GM21390 (cell line): ENCODE measurements at regions not wholly inside any gene's neighbourhood (a gene's known extent, or its start where the extent isn't known, plus 50 kb on each side); places are given as distances from the start of the nearest gene placed in this dataset.
"Not testable (repeated sequence)": the region's sequence is repeated elsewhere in the genome, so short reads cannot be mapped to it uniquely, and the experiment has no call there.

Experiments
- ATAC-seq: cut with Tn5 transposase; IDR thresholded peaks from one replicate; pipeline ENCODE4 v1.9.1; 2021; ENCODE audit not compliant: unreplicated experiment

- no peak for ATAC-seq
These were observed 128.5 kb upstream of the RGS6 start for GRCh38 chr14:71803539-71804260.

- ATAC-seq: no peak
These were observed 127.2 kb upstream of the RGS6 start for GRCh38 chr14:71804992-71805391.

- not testable (repeated sequence) for ATAC-seq
These were observed 125.2 kb upstream of the RGS6 start for GRCh38 chr14:71807049-71807448.

GRCh38 chr14:71810800-71811199, 121.4 kb upstream of the RGS6 start:
- ATAC-seq: not testable (repeated sequence)

- ATAC-seq: no peak
These were observed 119.5 kb upstream of the RGS6 start for GRCh38 chr14:71812693-71813092.

GRCh38 chr14:71815110-71815509, 117.1 kb upstream of the RGS6 start:
- ATAC-seq: no peak

GRCh38 chr14:71824816-71825215, 107.4 kb upstream of the RGS6 start:
- no peak for ATAC-seq

- ATAC-seq: no peak
These were observed 98.8 kb upstream of the RGS6 start for GRCh38 chr14:71833476-71833875.

- ATAC-seq: no peak
These were observed 97.7 kb upstream of the RGS6 start for GRCh38 chr14:71834284-71835204.

GRCh38 chr14:71852181-71852580, 80.0 kb upstream of the RGS6 start:
- no peak for ATAC-seq

- ATAC-seq: no peak
These were observed 76.7 kb upstream of the RGS6 start for GRCh38 chr14:71855399-71856036.

- ATAC-seq: no peak
These were observed 75.9 kb upstream of the RGS6 start for GRCh38 chr14:71856199-71856919.

GRCh38 chr14:71863049-71863448, 69.2 kb upstream of the RGS6 start:
- ATAC-seq: no peak

GRCh38 chr14:71863766-71864165, 68.5 kb upstream of the RGS6 start:
- ATAC-seq: no peak
